ENCODE measurements at regions not wholly inside any gene's neighbourhood (a gene's known extent, or its start where the extent isn't known, plus 50 kb on each side); places are given as distances from the start of the nearest gene placed in this dataset.

- H3K36me3 Mint-ChIP-seq (ENCODE audit: low read depth): no peaks in the 10 kb centered on the region
- no peaks in the 10 kb centered on the region for H3K9me3 Mint-ChIP-seq (ENCODE audit: low read depth)
- DNase-seq (ENCODE audit: low spot score): no peak
- no peak overlapping the region for H3K27ac Mint-ChIP-seq (ENCODE audit: unreplicated experiment)
- H3K27me3 Mint-ChIP-seq (ENCODE audit: low read depth): no peaks in the 10 kb centered on the region
- H3K4me3 Mint-ChIP-seq (ENCODE audit: unreplicated experiment): no peak overlapping the region
- TF ChIP-seq CTCF (IDR thresholded peaks at IDR 0.05): no peak
- no peaks in the 10 kb centered on the region for H3K4me1 Mint-ChIP-seq (ENCODE audit: low read depth)
Observed at GRCh38 chr5:166062719-166063118, 2228.7 kb upstream of the WWC1 start.

GRCh38 chr5:166063261-166063660 lies 2228.2 kb upstream of the WWC1 start:
- Mint-ChIP-seq H3K27ac (ENCODE audit: unreplicated experiment) (no peak overlapping the region), H3K36me3 (ENCODE audit: low read depth) (no peaks in the 10 kb centered on the region)
- TF ChIP-seq CTCF (IDR thresholded peaks at IDR 0.05): no peak

GRCh38 chr5:166068547-166069335 lies 2222.7 kb upstream of the WWC1 start:
- Mint-ChIP-seq H3K36me3 (ENCODE audit: low read depth) (no peaks in the 10 kb centered on the region), H3K9me3 (ENCODE audit: low read depth) (peaks cover 3% of the 10 kb centered on the region), H3K27ac (ENCODE audit: unreplicated experiment) (no peak overlapping the region), H3K4me3 (ENCODE audit: unreplicated experiment) (no peak overlapping the region), H3K4me1 (ENCODE audit: low read depth) (no peaks in the 10 kb centered on the region), H3K27me3 (ENCODE audit: low read depth) (no peaks in the 10 kb centered on the region)
- TF ChIP-seq CTCF (IDR thresholded peaks at IDR 0.05): no peak
- no peak for DNase-seq (ENCODE audit: low spot score)

More at GRCh38 chr5:166063261-166063660, 2228.2 kb upstream of the WWC1 start:
- DNase-seq (ENCODE audit: low spot score): no peak
- Mint-ChIP-seq H3K4me1 (ENCODE audit: low read depth) (no peaks in the 10 kb centered on the region), H3K4me3 (ENCODE audit: unreplicated experiment) (no peak overlapping the region), H3K27me3 (ENCODE audit: low read depth) (no peaks in the 10 kb centered on the region), H3K9me3 (ENCODE audit: low read depth) (no peaks in the 10 kb centered on the region)

- Mint-ChIP-seq H3K27ac (ENCODE audit: unreplicated experiment) (no peak overlapping the region), H3K4me1 (ENCODE audit: low read depth) (no peaks in the 10 kb centered on the region), H3K36me3 (ENCODE audit: low read depth) (no peaks in the 10 kb centered on the region), H3K4me3 (ENCODE audit: unreplicated experiment) (no peak overlapping the region), H3K9me3 (ENCODE audit: low read depth) (peaks cover 3% of the 10 kb centered on the region), H3K27me3 (ENCODE audit: low read depth) (no peaks in the 10 kb centered on the region)
- no peak for TF ChIP-seq CTCF (IDR thresholded peaks at IDR 0.05)
- DNase-seq (ENCODE audit: low spot score): no peak
Observed at GRCh38 chr5:166073901-166074581, 2217.4 kb upstream of the WWC1 start.

- H3K9me3 Mint-ChIP-seq (ENCODE audit: low read depth): peaks cover 3% of the 10 kb centered on the region
- H3K4me3 Mint-ChIP-seq (ENCODE audit: unreplicated experiment): no peak overlapping the region
- H3K36me3 Mint-ChIP-seq (ENCODE audit: low read depth): no peaks in the 10 kb centered on the region
- no peak overlapping the region for H3K27ac Mint-ChIP-seq (ENCODE audit: unreplicated experiment)
- H3K4me1 Mint-ChIP-seq (ENCODE audit: low read depth): no peaks in the 10 kb centered on the region
- no peaks in the 10 kb centered on the region for H3K27me3 Mint-ChIP-seq (ENCODE audit: low read depth)
- TF ChIP-seq CTCF (IDR thresholded peaks at IDR 0.05): no peak
- DNase-seq (ENCODE audit: low spot score): no peak
Observed at GRCh38 chr5:166074582-166075481, 2216.6 kb upstream of the WWC1 start.
